Endothelial cell of umbilical vein (primary cell): ENCODE measurements at regions not wholly inside any gene's neighbourhood (a gene's known extent, or its start where the extent isn't known, plus 50 kb on each side); places are given as distances from the start of the nearest gene placed in this dataset.
"Not testable (repeated sequence)": the region's sequence is repeated elsewhere in the genome, so short reads cannot be mapped to it uniquely, and the experiment has no call there.

Experiments
- CTCF ChIP-seq, 2 donors: IDR thresholded peaks; 1 replicate in 1 of 2; 2 replicates in 1 of 2; pipeline ENCODE4 v1.5.1; 2011; ENCODE audit warnings: low read length in 2 of 2, mild to moderate bottlenecking in 2 of 2, moderate library complexity in 2 of 2, control low read depth in 1 of 2, inconsistent platforms in 1 of 2, low read depth in 1 of 2; ENCODE audit not compliant: insufficient read depth in 1 of 2; ENCODE audit errors: extremely low read depth in 1 of 2
- EZH2 ChIP-seq: IDR thresholded peaks from 2 replicates; pipeline ENCODE4 v1.6.1; 2012; ENCODE audit warnings: borderline replicate concordance, low read depth, mild to moderate bottlenecking, moderate library complexity, low read length, inconsistent platforms; ENCODE audit not compliant: severe bottlenecking
- GATA2 ChIP-seq: IDR thresholded peaks from 2 replicates; pipeline ENCODE4 v1.7.0; 2011; ENCODE audit warnings: low read depth, mild to moderate bottlenecking, moderate library complexity, mixed read lengths, low read length; ENCODE audit not compliant: insufficient read length, insufficient read depth
- JUN ChIP-seq: IDR thresholded peaks from 2 replicates; pipeline ENCODE4 v1.6.1; 2011; ENCODE audit warnings: borderline replicate concordance, low read depth; ENCODE audit not compliant: insufficient read length, insufficient read depth
- MAX ChIP-seq: IDR thresholded peaks from 2 replicates; pipeline ENCODE4 v1.6.1; 2011; ENCODE audit not compliant: insufficient read depth, insufficient read length
- POLR2A ChIP-seq: IDR thresholded peaks from 2 replicates; pipeline ENCODE4 v1.6.1; 2012; ENCODE audit warnings: low read depth, mild to moderate bottlenecking, control low read depth, low read length
- POLR2AphosphoS5 ChIP-seq: IDR thresholded peaks from 2 replicates; pipeline ENCODE4 v1.6.1; 2012; ENCODE audit warnings: low read depth, mild to moderate bottlenecking, control low read depth, low read length, moderate library complexity; ENCODE audit not compliant: insufficient read depth

DNA sequence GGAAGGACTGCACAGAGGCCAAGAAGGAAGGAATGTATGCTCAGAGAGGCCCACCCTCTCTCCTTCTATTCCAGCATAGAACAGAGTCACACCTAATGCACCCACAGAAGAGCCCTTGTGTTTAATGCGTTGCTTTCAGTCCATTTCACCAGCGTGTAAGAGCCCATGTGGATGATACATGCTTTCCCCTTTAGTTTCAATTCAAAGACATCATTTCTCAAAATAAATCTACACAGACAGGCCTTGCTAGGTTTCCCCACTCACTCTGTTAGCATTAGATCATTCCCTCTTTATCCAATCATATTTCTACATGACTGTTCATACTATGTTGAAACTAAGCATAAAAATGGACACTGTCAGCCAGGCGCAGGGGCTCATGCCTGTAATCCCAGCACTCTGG, 331.5 kb downstream of the CEP170 start:
- TF ChIP-seq CTCF (IDR thresholded peaks at IDR 0.05; ENCODE audit: extremely low read depth in 1 of 2, insufficient read depth in 1 of 2, low read depth in 1 of 2, low read length in 2 of 2); JUN; EZH2; POLR2A; POLR2AphosphoS5; MAX; GATA2: not testable (repeated sequence)
